Fibroblast of pulmonary artery (primary cell): ENCODE measurements at regions not wholly inside any gene's neighbourhood (a gene's known extent, or its start where the extent isn't known, plus 50 kb on each side); places are given as distances from the start of the nearest gene placed in this dataset.

Experiments
- DNase-seq: peaks from one replicate; pipeline ENCODE4 v3.0.0-alpha.2; 2010; ENCODE audit warnings: low read depth
- H3K4me3 ChIP-seq: replicated peaks from 2 replicates; pipeline ENCODE4 v1.5.1; 2011; ENCODE audit warnings: low read depth, mild to moderate bottlenecking, control low read depth, low read length, moderate library complexity
- TF ChIP-seq, protein P1 (sequence below): IDR thresholded peaks from 2 replicates; pipeline ENCODE4 v1.5.1; 2011; ENCODE audit warnings: mild to moderate bottlenecking, control low read depth, low read length, inconsistent platforms; ENCODE audit errors: missing control alignments

DNA sequence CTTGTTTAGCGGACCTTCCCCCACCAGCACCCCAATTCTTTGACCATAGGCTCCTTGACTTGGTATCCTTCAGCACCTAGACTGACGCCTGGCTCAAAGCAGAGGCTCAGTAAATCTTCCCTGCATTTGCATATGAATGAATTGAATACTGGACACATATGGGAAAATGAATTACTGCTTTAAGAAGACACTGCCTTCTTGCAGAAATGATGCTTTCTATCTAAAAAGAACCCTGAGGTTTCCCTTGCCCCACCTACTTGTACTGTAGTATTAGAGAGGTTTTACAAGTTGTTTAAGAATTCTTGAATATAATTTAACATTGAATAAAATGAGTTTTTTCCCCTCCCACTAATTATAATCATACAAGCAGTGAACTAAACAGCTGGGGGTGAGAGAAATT, 190.7 kb downstream of the SAMD5 start:
- no peak for DNase-seq
- TF ChIP-seq, protein P1, sequence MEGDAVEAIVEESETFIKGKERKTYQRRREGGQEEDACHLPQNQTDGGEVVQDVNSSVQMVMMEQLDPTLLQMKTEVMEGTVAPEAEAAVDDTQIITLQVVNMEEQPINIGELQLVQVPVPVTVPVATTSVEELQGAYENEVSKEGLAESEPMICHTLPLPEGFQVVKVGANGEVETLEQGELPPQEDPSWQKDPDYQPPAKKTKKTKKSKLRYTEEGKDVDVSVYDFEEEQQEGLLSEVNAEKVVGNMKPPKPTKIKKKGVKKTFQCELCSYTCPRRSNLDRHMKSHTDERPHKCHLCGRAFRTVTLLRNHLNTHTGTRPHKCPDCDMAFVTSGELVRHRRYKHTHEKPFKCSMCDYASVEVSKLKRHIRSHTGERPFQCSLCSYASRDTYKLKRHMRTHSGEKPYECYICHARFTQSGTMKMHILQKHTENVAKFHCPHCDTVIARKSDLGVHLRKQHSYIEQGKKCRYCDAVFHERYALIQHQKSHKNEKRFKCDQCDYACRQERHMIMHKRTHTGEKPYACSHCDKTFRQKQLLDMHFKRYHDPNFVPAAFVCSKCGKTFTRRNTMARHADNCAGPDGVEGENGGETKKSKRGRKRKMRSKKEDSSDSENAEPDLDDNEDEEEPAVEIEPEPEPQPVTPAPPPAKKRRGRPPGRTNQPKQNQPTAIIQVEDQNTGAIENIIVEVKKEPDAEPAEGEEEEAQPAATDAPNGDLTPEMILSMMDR: no peak
- no peak overlapping the region for H3K4me3 ChIP-seq

DNA sequence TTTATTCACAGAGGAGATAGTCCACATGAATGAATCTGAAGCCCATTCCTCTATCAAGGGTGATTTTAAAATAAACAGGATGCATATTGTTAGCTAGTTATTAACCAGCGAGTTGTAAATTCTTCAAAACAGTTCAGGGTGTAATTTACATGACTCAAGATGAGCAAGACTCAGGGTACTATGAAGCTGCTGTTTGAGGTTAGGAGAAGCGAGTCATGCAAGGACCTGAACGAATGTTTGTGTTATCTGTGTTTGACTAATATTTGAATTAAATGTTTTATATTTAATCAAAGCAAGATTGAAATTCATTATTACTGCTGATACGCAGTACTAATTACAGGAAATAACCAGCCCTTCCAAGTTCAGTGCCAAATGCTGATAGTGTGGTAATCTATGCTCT, 191.1 kb downstream of the SAMD5 start:
- H3K4me3 ChIP-seq: no peak overlapping the region
- TF ChIP-seq, protein P1: no peak
- peak; percentile 22 for DNase-seq

DNA sequence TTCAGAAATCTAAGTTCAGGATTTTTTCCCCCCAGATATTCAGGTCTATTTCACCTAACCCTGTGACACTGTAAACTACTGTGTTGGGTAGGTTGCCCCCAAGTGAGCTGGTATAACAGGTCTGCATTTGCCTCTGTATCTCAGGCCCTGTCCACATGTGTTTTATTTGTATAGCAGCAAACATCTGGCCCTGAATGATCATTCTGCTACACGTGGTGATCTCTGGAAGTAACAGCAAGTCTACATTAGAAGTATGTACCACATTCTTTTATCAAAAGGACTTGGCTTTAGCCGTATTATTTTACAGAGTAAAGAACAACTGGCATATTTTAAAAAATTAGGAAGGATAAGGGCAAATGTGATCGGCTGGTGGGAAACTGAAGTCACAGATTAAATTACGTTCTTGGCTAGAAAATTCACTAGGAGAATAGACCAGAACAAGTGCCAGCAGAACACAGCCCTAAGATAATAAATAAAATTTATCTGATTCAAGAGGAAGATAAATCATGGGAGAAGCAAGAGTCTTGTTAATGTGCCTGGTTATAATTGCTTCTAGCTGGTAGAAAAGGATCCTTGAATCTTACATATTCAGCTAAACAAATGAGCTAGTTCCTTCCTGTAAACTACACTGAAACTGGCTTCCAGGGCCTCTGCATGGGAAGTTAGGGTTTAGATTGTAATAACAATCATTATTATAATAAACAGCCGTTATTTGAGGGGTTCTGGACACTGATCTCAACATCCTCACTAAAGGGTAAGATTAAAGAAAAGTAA, 192.1 kb downstream of the SAMD5 start:
- no peak overlapping the region for H3K4me3 ChIP-seq
- TF ChIP-seq, protein P1: no peak
- DNase-seq: no peak

DNA sequence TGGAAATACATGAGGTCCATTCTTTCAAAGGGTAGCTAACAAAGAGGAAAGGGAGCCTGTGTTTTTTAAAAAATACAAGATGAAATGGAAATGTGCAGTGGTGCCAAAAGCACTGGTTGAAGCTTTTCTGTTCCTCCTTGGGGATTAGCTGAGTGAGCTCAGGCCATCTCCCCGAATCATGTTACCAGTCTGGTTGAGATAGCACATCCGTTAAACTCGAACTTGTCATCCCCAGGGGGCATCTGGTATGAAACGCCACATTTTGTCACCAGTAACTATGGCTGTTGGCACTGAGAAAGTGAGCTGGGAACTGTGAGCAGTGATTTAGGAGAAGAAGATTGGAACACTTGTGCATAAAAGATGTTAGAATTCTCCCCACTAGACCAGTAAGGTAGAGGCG, 196.2 kb downstream of the SAMD5 start:
- TF ChIP-seq, protein P1: no peak
- no peak overlapping the region for H3K4me3 ChIP-seq
- DNase-seq: no peak

DNA sequence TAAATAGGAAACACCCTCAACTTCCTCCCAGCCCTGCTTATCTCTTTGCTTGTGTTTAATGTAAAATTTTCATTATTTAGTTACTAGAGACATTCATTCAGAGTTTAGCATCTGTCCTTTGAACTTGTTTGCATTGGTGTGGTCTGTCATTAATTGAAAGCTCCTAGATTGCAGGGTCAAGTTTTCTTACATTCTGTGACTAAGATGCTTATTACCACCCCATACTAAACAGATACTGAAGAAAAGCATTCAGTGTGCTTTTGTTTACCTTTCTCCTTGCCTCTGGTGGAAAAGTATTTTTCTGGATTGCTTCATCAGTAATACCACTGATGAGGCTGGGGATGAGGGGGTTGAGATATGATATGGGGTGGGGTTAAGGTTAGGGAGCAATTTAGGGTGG, 199.0 kb downstream of the SAMD5 start:
- no peak overlapping the region for H3K4me3 ChIP-seq
- no peak for DNase-seq
- TF ChIP-seq, protein P1: no peak

DNA sequence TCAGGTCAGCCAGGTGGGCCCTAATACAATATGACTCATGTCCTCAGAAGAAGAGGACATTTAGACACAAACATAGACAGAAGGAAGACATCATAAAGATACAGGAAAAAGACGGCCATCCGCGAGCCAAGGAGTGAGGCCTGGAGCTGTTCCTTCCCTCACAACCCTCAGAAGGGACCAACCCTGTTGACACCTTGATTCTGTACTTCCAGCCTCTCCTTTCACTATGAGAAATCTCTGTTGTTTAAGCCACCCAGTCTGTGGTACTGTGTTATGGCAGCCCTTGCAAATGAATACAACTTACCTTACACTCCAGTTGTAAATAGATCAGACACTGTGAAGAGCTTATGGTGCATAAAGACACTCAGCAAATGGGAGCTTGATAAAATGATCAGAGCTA, 199.7 kb downstream of the SAMD5 start:
- TF ChIP-seq, protein P1: no peak
- H3K4me3 ChIP-seq: no peak overlapping the region
- DNase-seq: no peak
